Lower leg skin (tissue), 3 donors: ENCODE measurements at regions not wholly inside any gene's neighbourhood (a gene's known extent, or its start where the extent isn't known, plus 50 kb on each side); places are given as distances from the start of the nearest gene placed in this dataset.
"Not testable (repeated sequence)": the region's sequence is repeated elsewhere in the genome, so short reads cannot be mapped to it uniquely, and the experiment has no call there.

Experiments
- CTCF ChIP-seq, 3 donors: fragments of 450-650 bp; IDR thresholded peaks; one replicate each; pipeline ENCODE4 v1.5.1; 2016; ENCODE audit warnings: antibody characterized with exemption in 3 of 3, mild to moderate bottlenecking in 3 of 3, moderate library complexity in 2 of 3
- POLR2A ChIP-seq, 2 donors: fragments of 450-650 bp; IDR thresholded peaks; one replicate each; pipeline ENCODE4 v1.6.1; 2016 to 2017; ENCODE audit warnings: antibody characterized with exemption in 2 of 2, mild to moderate bottlenecking in 1 of 2, moderate library complexity in 1 of 2

- not testable (repeated sequence) for TF ChIP-seq CTCF, POLR2A (IDR thresholded peaks at IDR 0.05)
These were observed 73.8 kb upstream of the NFASC start for GRCh38 chr1:204796886-204797285.
